IPS-20b (cell line): ENCODE measurements at regions not wholly inside any gene's neighbourhood (a gene's known extent, or its start where the extent isn't known, plus 50 kb on each side); places are given as distances from the start of the nearest gene placed in this dataset.

Source experiments
- H3K27ac ChIP-seq: one replicate; pipeline ENCODE4 v1.5.1; 2013; ENCODE audit warnings: low read length
- H3K27me3 ChIP-seq: 2 replicates; pipeline ENCODE4 v1.6.1; 2013; ENCODE audit warnings: mild to moderate bottlenecking, low read length, inconsistent platforms; ENCODE audit not compliant: insufficient read depth
- H3K36me3 ChIP-seq: 2 replicates; pipeline ENCODE4 v1.6.1; 2013; ENCODE audit warnings: low read depth, mild to moderate bottlenecking, inconsistent platforms, low read length, moderate library complexity; ENCODE audit not compliant: insufficient read depth
- H3K4me1 ChIP-seq: 2 replicates; pipeline ENCODE4 v1.6.1; 2013; ENCODE audit warnings: mild to moderate bottlenecking, control low read depth, inconsistent platforms, low read length, moderate library complexity; ENCODE audit not compliant: insufficient read depth
- H3K4me3 ChIP-seq: 2 replicates; pipeline ENCODE4 v1.5.1; 2013; ENCODE audit warnings: mild to moderate bottlenecking, low read length, inconsistent platforms
- H3K9ac ChIP-seq: 2 replicates; pipeline ENCODE4 v1.6.1; 2013; ENCODE audit warnings: low read depth, mild to moderate bottlenecking, inconsistent platforms, low read length, moderate library complexity
- H3K9me3 ChIP-seq: 2 replicates; pipeline ENCODE4 v1.6.1; 2013; ENCODE audit warnings: mild to moderate bottlenecking, low read depth, low read length, inconsistent platforms; ENCODE audit not compliant: insufficient read depth

- Histone ChIP-seq H3K27ac (no peak overlapping the region), H3K4me3 (no peak overlapping the region), H3K9ac (no peak overlapping the region), H3K36me3 (no peaks in the 10 kb centered on the region), H3K9me3 (no peaks in the 10 kb centered on the region), H3K4me1 (peaks cover 18% of the 10 kb centered on the region), H3K27me3 (no peaks in the 10 kb centered on the region)
These were observed 347.6 kb upstream of the FAM241A start for GRCh38 chr4:111797455-111798163.

DNA sequence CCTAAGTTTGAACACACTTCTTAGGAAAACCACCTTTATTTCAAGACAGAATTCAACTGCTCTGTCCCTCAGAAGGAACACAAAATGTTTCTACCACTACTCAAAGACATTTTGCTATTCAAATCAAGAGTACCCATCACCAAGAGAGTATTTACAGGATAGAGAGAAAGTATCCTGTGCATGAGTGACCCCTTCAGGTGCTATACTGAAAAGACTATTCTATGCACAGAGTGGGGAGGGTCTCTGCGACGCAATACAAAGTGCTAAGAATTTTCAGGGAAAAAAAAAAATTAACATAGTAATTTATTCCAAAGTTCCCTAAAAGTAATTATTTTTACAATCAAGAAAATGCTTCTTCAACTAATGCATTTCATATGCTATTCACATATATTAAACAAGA is 346.4 kb upstream of the FAM241A start:
- Histone ChIP-seq H3K9ac (no peak overlapping the region), H3K9me3 (no peaks in the 10 kb centered on the region), H3K36me3 (no peaks in the 10 kb centered on the region), H3K27me3 (no peaks in the 10 kb centered on the region), H3K4me1 (peaks cover 6% of the 10 kb centered on the region), H3K27ac (no peak overlapping the region), H3K4me3 (no peak overlapping the region)

DNA sequence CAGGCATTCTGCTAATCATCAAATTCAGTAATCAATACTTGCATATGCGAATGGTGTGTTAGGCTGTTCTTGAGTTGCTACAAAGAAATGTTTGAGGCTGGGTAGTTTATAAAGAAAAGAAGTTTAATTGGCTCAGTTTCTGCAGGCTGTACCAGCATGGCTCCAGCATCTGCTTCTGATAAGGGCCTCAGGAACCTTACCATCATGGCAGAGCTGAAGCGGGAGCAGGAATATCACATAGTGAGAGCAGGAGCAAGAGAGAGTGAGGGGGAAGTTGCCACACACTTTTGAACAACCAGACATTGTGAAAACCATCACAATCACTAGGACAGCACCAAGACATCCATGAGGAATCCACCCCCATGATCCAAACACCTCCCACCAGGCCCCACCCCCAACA is 344.7 kb upstream of the FAM241A start:
- Histone ChIP-seq H3K9ac (no peak overlapping the region), H3K4me1 (no peaks in the 10 kb centered on the region), H3K4me3 (no peak overlapping the region), H3K27me3 (peaks cover 14% of the 10 kb centered on the region; the same call in 1 of the 2 replicates), H3K27ac (no peak overlapping the region), H3K9me3 (no peaks in the 10 kb centered on the region), H3K36me3 (no peaks in the 10 kb centered on the region)

- H3K9me3 ChIP-seq, result no peaks in the 10 kb centered on the region
- H3K27me3 ChIP-seq, result peaks cover 30% of the 10 kb centered on the region
- no peaks in the 10 kb centered on the region for H3K36me3 ChIP-seq
- no peaks in the 10 kb centered on the region for H3K4me1 ChIP-seq
- no peak overlapping the region for H3K4me3 ChIP-seq
- H3K9ac ChIP-seq, result no peak overlapping the region
- no peak overlapping the region for H3K27ac ChIP-seq
These were observed 343.1 kb upstream of the FAM241A start for GRCh38 chr4:111802191-111802590.

DNA sequence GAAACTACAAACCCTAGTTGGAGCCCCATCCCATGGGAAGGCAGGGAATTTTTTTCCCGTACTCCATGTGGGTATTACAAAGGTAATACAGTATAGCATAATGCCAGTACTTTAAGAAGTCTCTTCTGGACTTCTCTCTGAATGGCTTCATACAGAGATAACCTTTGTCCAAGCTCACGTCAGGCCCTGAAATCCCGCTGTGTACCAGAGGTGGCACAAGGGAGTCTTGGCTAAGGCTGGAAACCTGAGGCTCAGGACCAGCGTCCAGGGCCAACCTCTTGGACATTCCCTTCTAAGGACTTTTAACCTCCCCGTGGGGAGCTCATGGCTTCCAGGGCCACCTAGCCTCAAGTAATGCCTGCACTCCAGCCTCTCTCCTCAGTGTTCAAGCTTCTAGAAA is 338.9 kb upstream of the FAM241A start:
- Histone ChIP-seq H3K9ac (no peak overlapping the region), H3K27me3 (peaks cover 70% of the 10 kb centered on the region), H3K4me3 (no peak overlapping the region), H3K4me1 (peaks cover 9% of the 10 kb centered on the region; the same call in 1 of the 2 replicates), H3K36me3 (no peaks in the 10 kb centered on the region), H3K27ac (no peak overlapping the region), H3K9me3 (no peaks in the 10 kb centered on the region)

GRCh38 chr4:111807576-111807975 is 337.7 kb upstream of the FAM241A start:
- H3K27me3 ChIP-seq, result peaks cover 82% of the 10 kb centered on the region
- no peaks in the 10 kb centered on the region for H3K9me3 ChIP-seq
- H3K4me1 ChIP-seq, result peaks cover 9% of the 10 kb centered on the region; the same call in 1 of the 2 replicates
- no peak overlapping the region for H3K27ac ChIP-seq
- H3K36me3 ChIP-seq, result no peaks in the 10 kb centered on the region
- no peak overlapping the region for H3K9ac ChIP-seq
- no peak overlapping the region for H3K4me3 ChIP-seq

DNA sequence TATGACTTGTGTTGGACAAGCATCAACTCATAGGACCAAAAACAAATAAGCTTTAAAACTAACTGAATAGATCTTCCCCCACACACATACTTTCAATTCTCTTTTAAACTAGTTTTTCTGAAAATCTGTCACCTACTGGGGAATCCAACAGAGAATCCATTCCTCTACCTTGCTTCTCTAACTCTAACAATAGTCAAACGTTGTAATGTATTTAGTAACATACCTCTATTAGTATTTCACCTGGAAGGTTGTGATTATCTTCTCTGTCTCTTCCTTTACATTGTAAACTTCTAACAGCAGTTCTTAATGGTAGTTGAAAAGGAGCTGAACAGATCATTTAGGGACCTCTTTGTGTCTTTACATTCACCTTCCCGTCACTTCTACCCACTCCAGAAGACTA is 337.1 kb upstream of the FAM241A start:
- no peaks in the 10 kb centered on the region for H3K36me3 ChIP-seq
- H3K4me1 ChIP-seq, result peaks cover 9% of the 10 kb centered on the region; the same call in 1 of the 2 replicates
- H3K27ac ChIP-seq, result no peak overlapping the region
- H3K9ac ChIP-seq, result no peak overlapping the region
- H3K4me3 ChIP-seq, result no peak overlapping the region
- no peaks in the 10 kb centered on the region for H3K9me3 ChIP-seq
- peaks cover 84% of the 10 kb centered on the region for H3K27me3 ChIP-seq

GRCh38 chr4:111811661-111812060 is 333.6 kb upstream of the FAM241A start:
- peaks cover 3% of the 10 kb centered on the region for H3K9me3 ChIP-seq
- H3K36me3 ChIP-seq, result no peaks in the 10 kb centered on the region
- no peak overlapping the region for H3K27ac ChIP-seq
- H3K9ac ChIP-seq, result no peak overlapping the region
- H3K27me3 ChIP-seq, result peaks cover 59% of the 10 kb centered on the region
- peaks cover 9% of the 10 kb centered on the region; the same call in 1 of the 2 replicates for H3K4me1 ChIP-seq
- H3K4me3 ChIP-seq, result no peak overlapping the region

GRCh38 chr4:111812114-111812513 is 333.1 kb upstream of the FAM241A start:
- Histone ChIP-seq H3K9me3 (peaks cover 6% of the 10 kb centered on the region), H3K27me3 (peaks cover 54% of the 10 kb centered on the region), H3K27ac (no peak overlapping the region), H3K4me1 (peaks cover 9% of the 10 kb centered on the region; the same call in 1 of the 2 replicates), H3K36me3 (no peaks in the 10 kb centered on the region), H3K4me3 (no peak overlapping the region), H3K9ac (no peak overlapping the region)

DNA sequence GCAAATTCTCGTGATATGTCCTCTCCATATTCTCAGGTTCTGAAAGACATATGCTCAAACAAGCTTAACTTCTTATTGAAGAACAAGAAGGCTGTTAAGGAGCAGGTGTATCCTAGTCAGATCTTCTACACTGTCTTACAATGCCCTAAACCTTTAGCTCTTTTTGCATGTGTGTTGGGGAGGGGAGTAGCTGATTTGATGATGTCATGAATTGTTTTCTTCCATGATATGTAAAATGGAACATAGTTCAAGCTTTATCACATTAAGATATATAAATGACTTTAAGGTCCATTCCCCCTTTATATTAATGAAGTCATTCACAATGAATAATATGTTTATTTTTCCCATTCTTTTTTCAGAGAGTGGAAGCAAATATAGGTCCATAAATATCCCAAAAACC is 332.5 kb upstream of the FAM241A start:
- Histone ChIP-seq H3K36me3 (no peaks in the 10 kb centered on the region), H3K27ac (no peak overlapping the region), H3K4me3 (no peak overlapping the region), H3K4me1 (peaks cover 6% of the 10 kb centered on the region; the same call in 1 of the 2 replicates), H3K27me3 (peaks cover 48% of the 10 kb centered on the region), H3K9me3 (peaks cover 13% of the 10 kb centered on the region), H3K9ac (no peak overlapping the region)

DNA sequence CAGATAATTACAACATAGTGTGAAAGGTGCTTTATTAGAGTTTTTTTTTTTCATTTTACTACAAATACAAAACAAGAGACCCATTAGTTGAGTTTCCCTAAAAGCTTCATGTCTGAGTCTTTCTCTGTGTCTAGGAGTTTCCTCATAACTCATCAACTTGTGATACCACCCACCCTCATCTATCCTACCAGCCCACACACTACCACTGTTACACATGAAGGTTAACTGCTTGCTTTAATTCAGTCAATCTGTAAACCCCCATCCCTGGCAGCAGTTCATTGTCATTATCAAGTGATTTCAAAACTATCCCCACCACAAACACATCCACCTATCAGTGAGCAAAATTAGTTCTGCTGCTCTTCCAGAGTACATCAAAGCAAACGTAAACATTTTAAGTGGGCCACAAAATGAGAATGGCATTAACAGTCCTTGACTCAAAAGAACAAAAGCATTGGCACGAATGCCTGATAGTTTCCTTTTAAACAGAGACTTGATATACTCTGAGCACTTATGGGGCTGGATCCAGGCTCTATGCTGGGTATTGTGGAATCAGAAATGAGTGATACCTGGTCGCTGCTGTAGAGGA is 331.6 kb upstream of the FAM241A start:
- Histone ChIP-seq H3K4me1 (peaks cover 1% of the 10 kb centered on the region; the same call in 1 of the 2 replicates), H3K27ac (no peak overlapping the region), H3K27me3 (peaks cover 39% of the 10 kb centered on the region), H3K9ac (no peak overlapping the region), H3K36me3 (no peaks in the 10 kb centered on the region), H3K9me3 (peaks cover 21% of the 10 kb centered on the region), H3K4me3 (no peak overlapping the region)

DNA sequence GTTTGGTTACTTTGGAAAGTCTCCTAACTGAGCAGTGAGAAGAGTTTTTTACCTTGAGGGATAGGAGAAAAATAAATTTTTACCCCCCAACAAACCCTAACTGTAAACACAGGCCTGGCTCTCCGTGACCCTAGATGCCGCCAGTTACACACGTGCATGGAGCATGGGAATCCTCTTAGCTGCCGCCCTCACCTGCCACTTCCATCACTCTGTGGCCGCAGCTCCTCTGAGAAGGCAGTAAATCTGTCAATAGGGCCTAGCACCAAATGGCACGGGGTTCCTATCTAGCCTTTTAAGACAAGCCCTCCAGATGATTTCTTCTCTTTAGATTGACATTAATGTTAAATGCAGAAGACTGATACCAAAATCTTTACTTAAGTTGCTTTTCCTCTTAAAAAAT is 330.3 kb upstream of the FAM241A start:
- no peaks in the 10 kb centered on the region for H3K36me3 ChIP-seq
- H3K27ac ChIP-seq, result no peak overlapping the region
- no peak overlapping the region for H3K9ac ChIP-seq
- no peak overlapping the region for H3K4me3 ChIP-seq
- peaks cover 22% of the 10 kb centered on the region for H3K9me3 ChIP-seq
- peaks cover 27% of the 10 kb centered on the region for H3K27me3 ChIP-seq
- no peaks in the 10 kb centered on the region for H3K4me1 ChIP-seq
